ENCODE measurements at regions not wholly inside any gene's neighbourhood (a gene's known extent, or its start where the extent isn't known, plus 50 kb on each side); places are given as distances from the start of the nearest gene placed in this dataset.

GRCh38 chr6:21744331-21744730, 150.8 kb downstream of the SOX4 start:
- WGBS, 2 experiments (ENCODE audit: extremely low coverage in 2 of 2, insufficient read length in 1 of 2) = 100% methylated on average over 1 of the region's 1 CpG; no CpG with 5 or more reads in 1 of the 2 experiments

More at GRCh38 chr6:21744331-21744730, 150.8 kb downstream of the SOX4 start:
- Histone ChIP-seq H2BK15ac (ENCODE audit: low read depth, low read length) (no peak overlapping the region), H2BK20ac (ENCODE audit: low read depth, low read length) (no peak overlapping the region), H3K36me3 (ENCODE audit: control insufficient read depth, insufficient read depth, low read length) (no peaks in the 10 kb centered on the region), H3K27ac (ENCODE audit: insufficient read depth, low read length) (0 out of 2 replicates have a peak overlapping the region, but pooled peaks have one; percentile 59), H3K18ac (ENCODE audit: low read depth, low read length) (peak overlapping the region; percentile 66; the same call in 1 of the 2 replicates), H4K20me1 (ENCODE audit: insufficient read depth, low read length) (no peaks in the 10 kb centered on the region), H2BK120ac (ENCODE audit: low read depth, low read length) (no peak overlapping the region), H3K4me2 (ENCODE audit: low read depth, low read length) (no peak overlapping the region), H3K14ac (replicated peaks; ENCODE audit: low read depth, low read length) (no peak overlapping the region), H2BK5ac (ENCODE audit: low read depth, low read length, poor library complexity, severe bottlenecking) (no peak overlapping the region), H3K56ac (ENCODE audit: extremely low read depth, insufficient read depth, low read length) (no peak overlapping the region), H2AK9ac (replicated peaks; ENCODE audit: low read depth, low read length, poor library complexity) (no peak overlapping the region), H3K4ac (ENCODE audit: low read depth, low read length) (peak overlapping the region; percentile 38; the same call in 1 of the 2 replicates), H3K9ac (ENCODE audit: low read depth, low read length) (no peak overlapping the region), H3K9me1 (ENCODE audit: insufficient read depth, low read length) (no peaks in the 10 kb centered on the region; the same call in 1 of the 2 replicates), H2AK5ac (ENCODE audit: low read depth, low read length) (no peak overlapping the region), H3K27me3 (ENCODE audit: control insufficient read depth, insufficient read depth, low read length) (no peaks in the 10 kb centered on the region), H3K9me3 (ENCODE audit: control insufficient read depth, insufficient read depth, low read length) (no peaks in the 10 kb centered on the region), H3K79me1 (ENCODE audit: low read depth in 1 of 2, low read length in 2 of 2) (peaks cover 0 to 19% of the 10 kb centered on the region in 2 experiments; a peak in 2 of 4 replicates), H3K4me1 (ENCODE audit: control insufficient read depth, insufficient read depth, low read length) (peaks cover 8% of the 10 kb centered on the region), H3K23ac (ENCODE audit: low read depth, low read length) (no peak overlapping the region), H4K8ac (ENCODE audit: low read depth in 2 of 2, low read length in 2 of 2) (no peak overlapping the region), H4K5ac (ENCODE audit: low read depth, low read length) (no peak overlapping the region), H3K4me3 (ENCODE audit: insufficient read depth, low read depth, low read length) (no peak overlapping the region), H4K91ac (ENCODE audit: insufficient read depth, low read depth, low read length) (no peak overlapping the region), H2AFZ (replicated peaks; ENCODE audit: low read length, poor library complexity) (no peak overlapping the region)
- no TSS peak for BruUV-seq (replicated peaks)
- ATAC-seq (ENCODE audit: low read depth) (peak; percentile 21; the same call in 1 of the 2 replicates), DNase-seq (no peak)
- ChIA-PET CTCF (no interaction called here), POLR2A (ENCODE audit: unreplicated experiment) (interaction anchor here (0.6 kb wide), 1 partner anchor 827 kb away, joined by 3 read pairs; no protein-coding TSS in a partner anchor)
- in situ Hi-C loops (cut with MboI; ENCODE audit: low sequenced_read_pairs) = no loop called here
- TF ChIP-seq SMC3 (IDR thresholded peaks at IDR 0.05; ENCODE audit: low read depth, low read length) (no peak), FOS (IDR thresholded peaks at IDR 0.05; ENCODE audit: low read depth, low read length) (no peak), CHD1 (IDR thresholded peaks at IDR 0.05; ENCODE audit: low read depth, low read length) (no peak), RCOR1 (IDR thresholded peaks at IDR 0.05; ENCODE audit: insufficient replicate concordance, low read length) (no peak), MXI1 (IDR thresholded peaks at IDR 0.05; ENCODE audit: borderline replicate concordance, low read depth, low read length) (no peak), CTCF (conservative IDR thresholded peaks at IDR 0.05; ENCODE audit: low read depth, low read length) (no peak), NFE2L2 (IDR thresholded peaks at IDR 0.05; ENCODE audit: low read depth, low read length) (no peak), MAFK (IDR thresholded peaks at IDR 0.05; ENCODE audit: low read depth, low read length) (no peak), CEBPB (IDR thresholded peaks at IDR 0.05; ENCODE audit: low read depth, low read length) (no peak), ELK1 (IDR thresholded peaks at IDR 0.05; ENCODE audit: borderline replicate concordance, low read depth, low read length) (no peak), MAZ (IDR thresholded peaks at IDR 0.05; ENCODE audit: borderline replicate concordance, low read depth, low read length) (no peak), USF2 (IDR thresholded peaks at IDR 0.05; ENCODE audit: low read depth, low read length) (no peak), POLR2A (IDR thresholded peaks at IDR 0.05; ENCODE audit: low read depth, low read length) (no peak), BHLHE40 (IDR thresholded peaks at IDR 0.05; ENCODE audit: low read depth, low read length) (no peak), RAD21 (IDR thresholded peaks at IDR 0.05; ENCODE audit: low read length) (no peak), RFX5 (IDR thresholded peaks at IDR 0.05; ENCODE audit: low read depth, low read length) (no peak)
- intact Hi-C loops (cut with micrococcal nuclease) = loop anchor here (5.0 kb wide), 2 partner anchors 147 to 403 kb away; no protein-coding TSS in a partner anchor
- dilution Hi-C loops (cut with HindIII; ENCODE audit: low sequenced_read_pairs, unreplicated experiment) = no loop called here
